ENCODE measurements at regions not wholly inside any gene's neighbourhood (a gene's known extent, or its start where the extent isn't known, plus 50 kb on each side); places are given as distances from the start of the nearest gene placed in this dataset.

DNA sequence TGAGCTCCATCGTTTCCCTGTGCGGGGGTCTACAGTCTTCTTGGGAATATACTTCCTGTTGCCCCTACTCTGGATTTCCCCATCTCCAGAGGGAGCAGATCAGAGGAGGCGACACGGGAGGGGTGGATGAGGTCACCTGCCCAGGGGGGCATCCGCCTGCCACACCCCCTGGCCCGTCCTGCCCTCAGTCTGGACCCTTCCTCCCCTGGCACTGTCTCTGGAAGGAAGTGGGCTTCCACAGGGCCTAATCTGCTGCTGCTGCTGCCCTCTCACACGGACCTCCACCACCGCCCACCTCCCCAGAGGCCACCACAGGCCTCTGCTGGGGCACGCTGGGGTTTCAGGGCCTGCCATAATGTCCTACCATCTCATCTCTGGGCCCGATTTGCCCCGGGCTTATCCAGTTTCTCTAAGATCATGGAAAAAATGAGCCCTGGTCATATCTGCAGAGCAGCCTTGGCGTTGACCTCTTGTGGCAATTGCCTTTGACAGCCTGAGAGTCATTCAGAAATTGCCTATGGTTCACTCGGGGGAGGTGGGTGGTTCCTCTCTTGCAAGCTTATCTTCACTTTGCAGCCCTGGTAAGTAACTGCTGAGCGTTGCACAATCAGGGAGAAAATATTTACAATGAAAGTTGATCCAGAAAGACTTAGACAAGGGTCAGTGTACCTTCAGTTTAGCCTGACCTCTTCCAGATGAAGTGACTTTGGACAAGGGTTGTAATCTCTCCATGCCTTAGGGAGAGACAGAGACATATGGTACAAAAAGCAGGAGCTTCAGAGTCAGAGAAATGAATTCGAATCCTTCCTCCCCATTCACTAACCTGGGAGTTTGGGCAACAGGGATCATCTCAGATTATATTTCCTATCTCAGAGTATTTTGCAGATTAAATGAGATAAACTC, 252.4 kb downstream of the TOMM20 start:
- Histone ChIP-seq H3K4me3 (no peak overlapping the region), H3K27me3 (ENCODE audit: low read depth) (no peaks in the 10 kb centered on the region), H3K4me1 (peaks cover 46% of the 10 kb centered on the region), H3K9me3 (no peaks in the 10 kb centered on the region), H3K27ac (peak overlapping the region; percentile 80), H3K36me3 (no peaks in the 10 kb centered on the region)
- DNase-seq, result peak; percentile 59
- peak; percentile 73 to 81 for ATAC-seq
- TF ChIP-seq, protein P1, sequence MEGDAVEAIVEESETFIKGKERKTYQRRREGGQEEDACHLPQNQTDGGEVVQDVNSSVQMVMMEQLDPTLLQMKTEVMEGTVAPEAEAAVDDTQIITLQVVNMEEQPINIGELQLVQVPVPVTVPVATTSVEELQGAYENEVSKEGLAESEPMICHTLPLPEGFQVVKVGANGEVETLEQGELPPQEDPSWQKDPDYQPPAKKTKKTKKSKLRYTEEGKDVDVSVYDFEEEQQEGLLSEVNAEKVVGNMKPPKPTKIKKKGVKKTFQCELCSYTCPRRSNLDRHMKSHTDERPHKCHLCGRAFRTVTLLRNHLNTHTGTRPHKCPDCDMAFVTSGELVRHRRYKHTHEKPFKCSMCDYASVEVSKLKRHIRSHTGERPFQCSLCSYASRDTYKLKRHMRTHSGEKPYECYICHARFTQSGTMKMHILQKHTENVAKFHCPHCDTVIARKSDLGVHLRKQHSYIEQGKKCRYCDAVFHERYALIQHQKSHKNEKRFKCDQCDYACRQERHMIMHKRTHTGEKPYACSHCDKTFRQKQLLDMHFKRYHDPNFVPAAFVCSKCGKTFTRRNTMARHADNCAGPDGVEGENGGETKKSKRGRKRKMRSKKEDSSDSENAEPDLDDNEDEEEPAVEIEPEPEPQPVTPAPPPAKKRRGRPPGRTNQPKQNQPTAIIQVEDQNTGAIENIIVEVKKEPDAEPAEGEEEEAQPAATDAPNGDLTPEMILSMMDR (IDR thresholded peaks at IDR 0.05), result no peak
- intact Hi-C loops (cut with DNase I), result no loop called here

DNA sequence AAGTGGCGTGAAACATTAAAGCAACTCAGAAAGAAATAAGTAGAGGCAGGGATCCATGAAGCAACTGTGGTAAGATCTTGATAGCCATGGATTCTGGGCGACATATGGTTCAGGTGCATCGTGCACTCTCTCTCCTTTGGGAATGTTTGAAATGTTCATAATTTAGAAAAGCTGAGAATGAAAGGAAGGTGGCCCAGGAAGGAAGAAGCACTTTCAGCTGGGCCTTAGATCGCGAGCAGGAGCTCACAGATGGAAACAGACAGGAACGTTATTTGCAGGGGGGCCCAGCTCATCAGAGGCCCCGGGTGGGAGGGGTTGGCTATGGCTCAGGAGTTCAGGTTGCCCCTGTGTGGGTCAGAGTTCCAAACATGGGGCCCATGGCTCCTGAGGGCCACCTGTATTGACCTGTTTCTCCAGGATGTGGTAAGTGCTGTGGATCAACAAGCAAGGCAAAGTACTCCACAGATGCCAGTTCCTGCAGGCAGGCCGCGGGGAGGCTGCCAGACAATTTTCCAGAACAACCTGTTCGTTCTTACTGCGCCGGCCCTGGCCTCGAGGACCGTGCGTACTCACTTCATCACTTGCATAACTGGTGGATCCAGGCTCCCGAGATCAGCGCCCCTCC, 253.2 kb downstream of the TOMM20 start:
- Histone ChIP-seq H3K27ac (peak overlapping the region; percentile 80), H3K4me1 (peaks cover 46% of the 10 kb centered on the region), H3K27me3 (ENCODE audit: low read depth) (no peaks in the 10 kb centered on the region), H3K36me3 (no peaks in the 10 kb centered on the region), H3K9me3 (no peaks in the 10 kb centered on the region), H3K4me3 (no peak overlapping the region)
- intact Hi-C loops (cut with DNase I), result no loop called here
- peak; percentile 81 to 82 for ATAC-seq
- TF ChIP-seq, protein P1 (IDR thresholded peaks at IDR 0.05), result no peak
- peak; percentile 89 for DNase-seq

- peak; percentile 73 to 77 for ATAC-seq
- H3K27ac ChIP-seq, result peak overlapping the region; percentile 80
These were observed 254.0 kb downstream of the TOMM20 start for GRCh38 chr1:234874291-234875288.

GRCh38 chr1:234871710-234872271, 256.8 kb downstream of the TOMM20 start:
- Histone ChIP-seq H3K27me3 (ENCODE audit: low read depth) (no peaks in the 10 kb centered on the region), H3K9me3 (no peaks in the 10 kb centered on the region), H3K36me3 (no peaks in the 10 kb centered on the region), H3K4me1 (peaks cover 41% of the 10 kb centered on the region), H3K4me3 (no peak overlapping the region), H3K27ac (no peak overlapping the region)
- intact Hi-C loops (cut with DNase I), result no loop called here
- DNase-seq (no peak), ATAC-seq (no peak)
- TF ChIP-seq, protein P1 (IDR thresholded peaks at IDR 0.05), result no peak

More at GRCh38 chr1:234874291-234875288, 254.0 kb downstream of the TOMM20 start:
- peak; percentile 65 for DNase-seq
- TF ChIP-seq, protein P1 (IDR thresholded peaks at IDR 0.05), result no peak
- Histone ChIP-seq H3K4me1 (peaks cover 43% of the 10 kb centered on the region), H3K27me3 (ENCODE audit: low read depth) (no peaks in the 10 kb centered on the region), H3K4me3 (no peak overlapping the region), H3K9me3 (no peaks in the 10 kb centered on the region), H3K36me3 (no peaks in the 10 kb centered on the region)
- intact Hi-C loops (cut with DNase I), result no loop called here
